Activated B cell treated with CpG ODN at 0.5 μM for 24 hours (primary cell): ENCODE measurements at regions not wholly inside any gene's neighbourhood (a gene's known extent, or its start where the extent isn't known, plus 50 kb on each side); places are given as distances from the start of the nearest gene placed in this dataset.

ENCODE experiments used
- ATAC-seq: fragments of 200-7000 bp; cut with Tn5 transposase; one replicate; pipeline ENCODE4 v1.10.0; 2021; ENCODE audit warnings: low read depth, mild to moderate bottlenecking, moderate library complexity
- CTCF ChIA-PET: fragments of 350-600 bp; sonication (Branson Sonifier 250); formaldehyde crosslinking; loops from one replicate; lab custom pipeline; 2021; ENCODE audit warnings: antibody characterized with exemption; lab: Charles Lee
- POLR2A ChIA-PET: fragments of 350-600 bp; sonication (Branson Sonifier 250); formaldehyde crosslinking; loops from one replicate; lab custom pipeline; 2021; ENCODE audit warnings: antibody characterized with exemption; lab: Charles Lee
- DNase-seq: peaks from one replicate; pipeline ENCODE4 v3.0.0; 2022
- H3K27ac Mint-ChIP-seq: one replicate; pipeline ENCODE4 v1.8.0; 2020; ENCODE audit warnings: mixed read lengths
- H3K27me3 Mint-ChIP-seq: one replicate; pipeline ENCODE4 v1.8.0; 2021; ENCODE audit warnings: mixed read lengths
- H3K36me3 Mint-ChIP-seq: one replicate; pipeline ENCODE4 v1.8.0; 2021; ENCODE audit warnings: low read depth, mixed read lengths
- H3K4me1 Mint-ChIP-seq: one replicate; pipeline ENCODE4 v1.8.0; 2021; ENCODE audit warnings: mixed read lengths
- H3K4me3 Mint-ChIP-seq: one replicate; pipeline ENCODE4 v1.8.0; 2020; ENCODE audit warnings: mild to moderate bottlenecking, mixed read lengths
- H3K9me3 Mint-ChIP-seq: one replicate; pipeline ENCODE4 v1.8.0; 2020; ENCODE audit warnings: mixed read lengths
- CTCF ChIP-seq: fragments of 200-600 bp; IDR thresholded peaks from one replicate; pipeline ENCODE4 v1.8.0; 2022; ENCODE audit warnings: antibody characterized with exemption, mild to moderate bottlenecking
- intact Hi-C: fragments of 100-400 bp; cut with micrococcal nuclease; formaldehyde crosslinking; loops from one replicate; pipeline ENCODE4 v1.15.1; 2024

- TF ChIP-seq CTCF, result no peak
- Mint-ChIP-seq H3K4me3 (no peak overlapping the region), H3K4me1 (no peaks in the 10 kb centered on the region), H3K27me3 (peaks cover 5% of the 10 kb centered on the region), H3K27ac (no peak overlapping the region), H3K9me3 (no peaks in the 10 kb centered on the region), H3K36me3 (no peaks in the 10 kb centered on the region)
- CTCF ChIA-PET, result no interaction called here
- DNase-seq, result no peak
- intact Hi-C loops, result no loop called here
- no peak for ATAC-seq
- POLR2A ChIA-PET, result no interaction called here
Observed at GRCh38 chr10:124306922-124307371, 111.8 kb downstream of the OAT start.

- POLR2A ChIA-PET, result no interaction called here
- Mint-ChIP-seq H3K27me3 (peaks cover 5% of the 10 kb centered on the region), H3K4me1 (no peaks in the 10 kb centered on the region), H3K9me3 (no peaks in the 10 kb centered on the region), H3K36me3 (no peaks in the 10 kb centered on the region), H3K27ac (no peak overlapping the region), H3K4me3 (no peak overlapping the region)
- TF ChIP-seq CTCF, result no peak
- ATAC-seq (no peak), DNase-seq (no peak)
- CTCF ChIA-PET, result no interaction called here
- intact Hi-C loops, result no loop called here
Observed at GRCh38 chr10:124306520-124306919, 112.2 kb downstream of the OAT start.

- Mint-ChIP-seq H3K4me3 (no peak overlapping the region), H3K9me3 (peaks cover under 1% of the 10 kb centered on the region), H3K4me1 (no peaks in the 10 kb centered on the region), H3K36me3 (no peaks in the 10 kb centered on the region), H3K27ac (no peak overlapping the region), H3K27me3 (peaks cover 5% of the 10 kb centered on the region)
- ChIA-PET POLR2A (no interaction called here), CTCF (no interaction called here)
- TF ChIP-seq CTCF, result no peak
- DNase-seq (no peak), ATAC-seq (no peak)
- intact Hi-C loops, result no loop called here
Observed at GRCh38 chr10:124305984-124306383, 112.7 kb downstream of the OAT start.

DNA sequence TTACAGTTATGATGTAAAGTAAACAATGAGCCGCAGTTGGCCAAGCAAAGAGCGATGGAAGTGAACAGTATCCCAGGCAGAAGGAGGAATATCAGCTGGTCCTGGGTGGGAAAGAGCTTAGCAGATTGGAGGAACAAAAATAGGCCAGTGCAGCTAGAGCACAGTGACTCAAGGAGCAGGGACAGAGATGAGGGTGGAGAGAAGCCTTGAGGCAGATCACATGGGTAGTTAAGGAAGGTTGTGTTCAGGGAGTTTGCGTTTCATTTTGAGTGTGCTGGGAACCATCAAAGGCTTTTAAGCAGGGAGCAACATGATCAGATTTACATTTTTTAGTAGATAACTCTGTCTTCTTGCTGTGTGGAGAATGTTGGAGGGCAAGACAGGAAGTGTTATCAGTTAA lies 113.6 kb downstream of the OAT start:
- no peaks in the 10 kb centered on the region for H3K4me1 Mint-ChIP-seq
- H3K27ac Mint-ChIP-seq, result no peak overlapping the region
- ChIA-PET CTCF (no interaction called here), POLR2A (no interaction called here)
- no peaks in the 10 kb centered on the region for H3K36me3 Mint-ChIP-seq
- H3K27me3 Mint-ChIP-seq, result peaks cover 5% of the 10 kb centered on the region
- H3K4me3 Mint-ChIP-seq, result no peak overlapping the region
- ATAC-seq (no peak), DNase-seq (no peak)
- H3K9me3 Mint-ChIP-seq, result peaks cover 8% of the 10 kb centered on the region
- intact Hi-C loops, result no loop called here
- no peak for TF ChIP-seq CTCF

- Mint-ChIP-seq H3K36me3 (no peaks in the 10 kb centered on the region), H3K27ac (no peak overlapping the region), H3K27me3 (no peaks in the 10 kb centered on the region), H3K4me1 (no peaks in the 10 kb centered on the region), H3K9me3 (peaks cover 8% of the 10 kb centered on the region), H3K4me3 (no peak overlapping the region)
- ChIA-PET POLR2A (interaction anchor here (0.6 kb wide), 2 partner anchors 11 to 232 kb away, joined by 3 read pairs; no protein-coding TSS in a partner anchor), CTCF (no interaction called here)
- no peak for TF ChIP-seq CTCF
- no peak for ATAC-seq
- intact Hi-C loops, result no loop called here
- DNase-seq, result no peak
Observed at GRCh38 chr10:124303662-124304418, 114.9 kb downstream of the OAT start.
